Coronary artery (tissue), 2 donors: ENCODE measurements at regions not wholly inside any gene's neighbourhood (a gene's known extent, or its start where the extent isn't known, plus 50 kb on each side); places are given as distances from the start of the nearest gene placed in this dataset.
A peak's percentile ranks its signal among the peaks of the same experiment; 100 is the strongest.

Source experiments
- DNase-seq: peaks from one replicate; pipeline ENCODE4 v3.0.0-alpha.2; 2017; ENCODE audit warnings: low spot score
- H3K27ac ChIP-seq, 2 donors: fragments of 200-600 bp; sonication (generic); one replicate each; pipeline ENCODE4 v1.5.1; 2016 to 2019
- H3K4me3 ChIP-seq: fragments of 200-600 bp; sonication (generic); 2 replicates; pipeline ENCODE4 v1.5.1; 2016; ENCODE audit warnings: mild to moderate bottlenecking, moderate library complexity
- TF ChIP-seq, protein P1 (sequence below): fragments of 200-600 bp; sonication (generic); IDR thresholded peaks from one replicate; pipeline ENCODE4 v1.5.1; 2019; ENCODE audit warnings: antibody characterized with exemption

DNA sequence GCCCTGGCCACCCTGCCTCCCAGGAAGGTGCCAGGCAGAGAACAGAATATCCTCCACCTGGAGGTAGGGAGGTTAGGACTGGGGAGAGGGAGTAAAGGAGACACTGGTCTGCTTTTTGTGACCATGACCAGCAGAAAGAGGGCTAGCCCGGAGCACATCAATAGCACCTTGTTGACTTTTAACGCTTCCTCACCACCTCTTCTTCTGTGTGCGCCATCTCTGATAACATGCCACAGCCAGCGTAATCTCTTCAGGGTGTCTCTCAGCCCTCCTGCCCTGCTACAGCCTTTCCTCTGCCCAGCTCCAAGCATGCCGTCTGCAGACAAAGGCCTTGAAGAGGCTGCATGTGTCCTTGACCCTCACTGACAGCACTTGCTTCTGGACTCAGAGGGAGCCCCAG lies 50.9 kb upstream of the GJA5 start:
- TF ChIP-seq, protein P1, sequence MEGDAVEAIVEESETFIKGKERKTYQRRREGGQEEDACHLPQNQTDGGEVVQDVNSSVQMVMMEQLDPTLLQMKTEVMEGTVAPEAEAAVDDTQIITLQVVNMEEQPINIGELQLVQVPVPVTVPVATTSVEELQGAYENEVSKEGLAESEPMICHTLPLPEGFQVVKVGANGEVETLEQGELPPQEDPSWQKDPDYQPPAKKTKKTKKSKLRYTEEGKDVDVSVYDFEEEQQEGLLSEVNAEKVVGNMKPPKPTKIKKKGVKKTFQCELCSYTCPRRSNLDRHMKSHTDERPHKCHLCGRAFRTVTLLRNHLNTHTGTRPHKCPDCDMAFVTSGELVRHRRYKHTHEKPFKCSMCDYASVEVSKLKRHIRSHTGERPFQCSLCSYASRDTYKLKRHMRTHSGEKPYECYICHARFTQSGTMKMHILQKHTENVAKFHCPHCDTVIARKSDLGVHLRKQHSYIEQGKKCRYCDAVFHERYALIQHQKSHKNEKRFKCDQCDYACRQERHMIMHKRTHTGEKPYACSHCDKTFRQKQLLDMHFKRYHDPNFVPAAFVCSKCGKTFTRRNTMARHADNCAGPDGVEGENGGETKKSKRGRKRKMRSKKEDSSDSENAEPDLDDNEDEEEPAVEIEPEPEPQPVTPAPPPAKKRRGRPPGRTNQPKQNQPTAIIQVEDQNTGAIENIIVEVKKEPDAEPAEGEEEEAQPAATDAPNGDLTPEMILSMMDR = no peak
- DNase-seq = no peak
- Histone ChIP-seq H3K27ac (no peak overlapping the region), H3K4me3 (no peak overlapping the region)

DNA sequence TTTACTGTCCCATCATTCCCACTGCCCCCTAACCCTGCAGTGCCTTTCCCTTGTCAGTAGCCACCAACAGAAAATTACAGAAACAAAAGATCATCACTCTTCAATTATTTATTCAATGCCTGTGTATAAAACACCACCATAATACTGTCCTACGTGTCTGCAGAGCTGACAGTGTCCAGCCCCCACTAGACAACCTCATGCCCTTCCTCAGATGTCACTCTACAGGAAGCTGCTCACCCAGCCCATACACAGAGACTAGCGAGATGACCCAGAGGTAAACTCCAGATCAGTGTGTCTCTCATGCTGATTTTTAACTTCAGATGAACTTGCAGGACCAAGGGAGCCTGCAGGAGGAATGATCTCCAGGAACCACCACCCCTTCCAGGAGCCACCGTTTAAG lies 51.3 kb upstream of the GJA5 start:
- no peak for DNase-seq
- no peak overlapping the region for H3K27ac ChIP-seq
- TF ChIP-seq, protein P1 = no peak
- no peak overlapping the region for H3K4me3 ChIP-seq

DNA sequence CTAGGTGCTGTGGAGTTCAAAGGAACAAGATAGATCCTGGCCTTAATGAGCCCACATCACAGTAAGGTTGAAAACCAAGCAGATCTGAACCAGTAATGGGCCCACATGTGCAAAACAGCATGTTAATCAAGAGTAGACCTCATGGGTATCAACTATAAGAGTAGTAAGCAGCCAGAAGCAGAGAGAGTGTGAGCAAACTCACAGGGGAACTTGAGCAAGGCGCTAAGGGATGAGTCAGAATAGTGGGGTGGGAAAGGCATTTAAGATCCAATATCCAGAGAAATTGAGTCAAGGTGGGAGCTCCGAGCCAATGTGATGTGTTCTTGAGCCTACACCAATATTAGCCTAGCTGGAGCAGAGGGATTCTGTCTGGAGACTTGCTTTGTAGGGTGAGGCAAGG lies 52.4 kb upstream of the GJA5 start:
- H3K4me3 ChIP-seq = no peak overlapping the region

DNA sequence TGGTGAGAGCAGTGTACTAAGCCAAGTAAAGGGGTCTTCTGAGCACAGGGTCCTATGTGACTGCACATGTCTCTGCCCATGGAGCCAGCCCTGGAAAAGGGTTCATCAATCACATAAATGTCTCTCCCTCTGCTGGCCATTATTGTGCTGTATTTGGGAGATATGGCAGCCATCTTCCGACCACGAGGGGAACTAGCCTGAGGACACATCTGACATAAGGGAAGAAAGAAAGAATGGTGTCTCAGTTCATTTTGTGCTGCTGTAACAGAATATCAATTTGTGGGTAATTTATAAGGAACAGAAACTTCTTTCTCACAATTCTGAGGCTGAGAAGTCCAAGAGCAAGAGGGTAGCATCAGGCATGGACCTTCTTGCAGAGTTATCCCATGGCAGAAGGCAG lies 55.1 kb upstream of the GJA5 start:
- DNase-seq = no peak
- TF ChIP-seq, protein P1 = no peak
- Histone ChIP-seq H3K27ac (no peak overlapping the region), H3K4me3 (no peak overlapping the region)

More for the DNA sequence above, 52.4 kb upstream of the GJA5 start:
- DNase-seq = no peak
- TF ChIP-seq, protein P1 = no peak
- no peak overlapping the region for H3K27ac ChIP-seq

DNA sequence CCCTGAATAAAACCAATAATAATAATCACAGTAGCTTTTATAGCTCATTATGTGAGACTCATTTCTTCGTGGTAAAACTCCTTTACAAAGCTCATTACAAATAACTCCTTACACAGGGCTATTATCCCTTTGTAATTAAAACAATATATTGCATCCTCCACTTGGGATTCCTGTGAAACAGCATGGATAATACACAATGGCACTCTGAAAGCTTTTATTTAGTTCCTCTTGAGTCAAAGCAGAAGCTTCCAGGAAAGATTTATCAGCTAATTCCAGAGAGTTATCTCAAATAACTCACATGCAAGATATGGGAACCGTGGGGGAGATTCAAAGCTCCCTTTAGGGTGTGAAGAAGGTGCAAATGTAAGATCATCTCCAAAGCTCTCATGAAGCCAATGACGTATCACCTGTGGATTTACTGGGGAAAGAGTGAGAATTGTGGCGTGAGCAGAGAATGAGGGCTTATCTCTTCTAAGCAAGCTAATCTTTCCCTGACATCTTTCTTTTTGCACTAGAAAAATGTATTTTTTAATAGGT lies 60.4 kb upstream of the GJA5 start:
- no peak for DNase-seq

DNA sequence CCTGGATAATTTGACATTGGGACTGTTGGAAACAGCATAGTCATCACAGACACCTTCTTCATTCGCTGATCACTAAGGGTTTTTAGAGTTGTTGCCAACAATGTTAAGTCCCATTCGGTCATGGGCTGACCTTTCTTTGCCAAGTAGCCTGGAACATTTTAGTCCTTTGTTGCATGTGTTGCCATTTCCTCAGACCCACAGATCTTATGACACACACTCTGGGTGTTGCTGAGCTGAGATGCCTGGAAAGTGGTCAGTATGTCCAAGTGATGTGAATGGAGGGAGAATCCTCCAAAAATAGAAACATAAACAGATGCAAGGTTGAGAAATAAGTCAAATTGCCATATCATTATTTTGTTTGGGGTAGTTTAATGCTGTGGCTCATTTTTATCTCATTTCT lies 61.5 kb upstream of the GJA5 start:
- Histone ChIP-seq H3K4me3 (no peak overlapping the region), H3K27ac (peak overlapping the region in 1 of 2 donors; percentile 30)
- no peak for DNase-seq
- TF ChIP-seq, protein P1 = no peak

More for the DNA sequence above, 60.4 kb upstream of the GJA5 start:
- Histone ChIP-seq H3K4me3 (no peak overlapping the region), H3K27ac (no peak overlapping the region)
- TF ChIP-seq, protein P1 = no peak

DNA sequence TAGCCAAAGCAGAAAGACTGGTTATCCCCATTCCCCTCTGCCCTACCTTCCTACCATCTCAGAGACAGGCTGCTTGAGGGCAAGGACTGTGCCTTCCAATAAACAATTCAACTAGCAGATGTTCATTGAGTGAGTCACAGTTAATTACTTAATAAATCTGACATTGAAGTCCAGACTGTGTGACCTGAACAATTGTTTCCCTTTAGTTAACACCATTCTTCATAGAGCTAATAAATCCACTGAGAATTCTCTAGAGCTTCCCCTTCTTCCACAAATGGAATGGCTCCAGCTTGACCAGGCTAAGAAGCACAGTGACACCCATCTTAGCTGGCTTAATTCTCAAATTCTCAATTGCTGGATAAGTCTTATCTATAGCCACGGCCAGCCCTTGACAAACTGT lies 61.9 kb upstream of the GJA5 start:
- no peak overlapping the region for H3K4me3 ChIP-seq
- peak overlapping the region in 1 of 2 donors; percentile 30 for H3K27ac ChIP-seq
- no peak for DNase-seq
- TF ChIP-seq, protein P1 = no peak
